WTC11 (cell line): ENCODE measurements at regions not wholly inside any gene's neighbourhood (a gene's known extent, or its start where the extent isn't known, plus 50 kb on each side); places are given as distances from the start of the nearest gene placed in this dataset.

Experiments used
- ATAC-seq: fragments of 200-7000 bp; cut with Tn5 transposase; 2 replicates; pipeline ENCODE4 v1.10.0; 2021; ENCODE audit warnings: mild to moderate bottlenecking, moderate library complexity
- CTCF ChIA-PET: fragments of 300-600 bp; sonication (Branson Sonifier 250); formaldehyde crosslinking; loops from one replicate; lab custom pipeline; 2021; ENCODE audit warnings: antibody characterized with exemption; lab: Charles Lee
- POLR2A ChIA-PET: fragments of 350-600 bp; sonication (Branson Sonifier 250); formaldehyde crosslinking; loops from one replicate; lab custom pipeline; 2021; ENCODE audit warnings: antibody characterized with exemption; lab: Charles Lee
- DNase-seq: peaks from one replicate; pipeline ENCODE4 v3.0.0; 2021; ENCODE audit warnings: low spot score
- H3K27ac Mint-ChIP-seq: 2 replicates; pipeline ENCODE4 v1.8.0; 2021; ENCODE audit warnings: mixed read lengths
- H3K27me3 Mint-ChIP-seq: 2 replicates; pipeline ENCODE4 v1.8.0; 2021; ENCODE audit warnings: low read depth, mild to moderate bottlenecking, moderate library complexity, mixed read lengths
- H3K36me3 Mint-ChIP-seq: 2 replicates; pipeline ENCODE4 v1.8.0; 2021; ENCODE audit warnings: mixed read lengths
- H3K4me1 Mint-ChIP-seq: 2 replicates; pipeline ENCODE4 v1.8.0; 2022; ENCODE audit warnings: mixed read lengths
- H3K4me3 Mint-ChIP-seq: 2 replicates; pipeline ENCODE4 v1.8.0; 2021; ENCODE audit warnings: mild to moderate bottlenecking, moderate library complexity, mixed read lengths
- H3K9me3 Mint-ChIP-seq: 2 replicates; pipeline ENCODE4 v1.8.0; 2021; ENCODE audit warnings: mixed read lengths
- EMX1 ChIP-seq: fragments of 250-450 bp; sonication (Bioruptor Pico); IDR thresholded peaks from 2 replicates; pipeline ENCODE4 v1.8.0; 2021; ENCODE audit warnings: mild to moderate bottlenecking
- GTF2I ChIP-seq: fragments of 250-450 bp; sonication (Bioruptor Pico); conservative IDR thresholded peaks from 2 replicates; pipeline ENCODE4 v1.4.0; 2021; ENCODE audit warnings: mild to moderate bottlenecking
- MYBL2 ChIP-seq: sonication (generic); formaldehyde crosslinking; IDR thresholded peaks from 2 replicates; pipeline ENCODE4 v1.8.1; 2023; ENCODE audit warnings: mild to moderate bottlenecking, moderate library complexity, missing genetic modification reagents
- NR3C1 ChIP-seq: sonication (generic); formaldehyde crosslinking; conservative IDR thresholded peaks from 2 replicates; pipeline ENCODE4 v1.8.1; 2023; ENCODE audit warnings: low read depth, mild to moderate bottlenecking, missing genetic modification reagents
- RELA ChIP-seq: sonication (generic); formaldehyde crosslinking; IDR thresholded peaks from 2 replicates; pipeline ENCODE4 v1.8.1; 2022; ENCODE audit warnings: missing genetic modification reagents, mild to moderate bottlenecking, borderline replicate concordance
- RORB ChIP-seq: fragments of 250-450 bp; sonication (Bioruptor Pico); IDR thresholded peaks from 2 replicates; pipeline ENCODE4 v1.9.0; 2021; ENCODE audit warnings: mild to moderate bottlenecking
- TEAD4 ChIP-seq: sonication (generic); formaldehyde crosslinking; IDR thresholded peaks from 2 replicates; pipeline ENCODE4 v1.8.0; 2022; ENCODE audit warnings: mild to moderate bottlenecking, missing genetic modification reagents
- ZBTB21 ChIP-seq: sonication (generic); formaldehyde crosslinking; IDR thresholded peaks from 2 replicates; pipeline ENCODE4 v1.8.1; 2023; ENCODE audit warnings: mild to moderate bottlenecking, missing genetic modification reagents, borderline replicate concordance
- ZNF263 ChIP-seq: sonication (generic); formaldehyde crosslinking; IDR thresholded peaks from 2 replicates; pipeline ENCODE4 v1.8.1; 2022; ENCODE audit warnings: low read depth, mild to moderate bottlenecking, moderate library complexity, missing genetic modification reagents
- ZNF396 ChIP-seq: fragments of 250-450 bp; sonication (Bioruptor Pico); IDR thresholded peaks from 2 replicates; pipeline ENCODE4 v1.8.0; 2021; ENCODE audit warnings: mild to moderate bottlenecking, moderate library complexity, borderline replicate concordance
- ZNF512 ChIP-seq: sonication (generic); formaldehyde crosslinking; IDR thresholded peaks from 2 replicates; pipeline ENCODE4 v1.8.1; 2022; ENCODE audit warnings: missing genetic modification reagents, borderline replicate concordance
- ZNF671 ChIP-seq: fragments of 250-450 bp; sonication (Bioruptor Pico); IDR thresholded peaks from 2 replicates; pipeline ENCODE4 v1.8.0; 2021; ENCODE audit warnings: mild to moderate bottlenecking
- TF ChIP-seq, protein P1 (sequence below): sonication (generic); formaldehyde crosslinking; IDR thresholded peaks from 2 replicates; pipeline ENCODE4 v1.8.1; 2023; ENCODE audit warnings: mild to moderate bottlenecking, missing genetic modification reagents
- TF ChIP-seq, protein P2 (sequence below): fragments of 200-600 bp; IDR thresholded peaks from 2 replicates; pipeline ENCODE4 v1.8.0; 2022; ENCODE audit warnings: antibody characterized with exemption
- TF ChIP-seq, protein P3 (sequence below): fragments of 250-450 bp; sonication (Bioruptor Pico); IDR thresholded peaks from 2 replicates; pipeline ENCODE4 v1.9.0; 2021; ENCODE audit warnings: mild to moderate bottlenecking
- TF ChIP-seq, protein P4 (sequence below): fragments of 250-450 bp; sonication (Bioruptor Pico); IDR thresholded peaks from 2 replicates; pipeline ENCODE4 v1.8.0; 2021; ENCODE audit warnings: mild to moderate bottlenecking
- TF ChIP-seq, protein P5 (sequence below): fragments of 250-450 bp; sonication (Bioruptor Pico); IDR thresholded peaks from 2 replicates; pipeline ENCODE4 v2.1.2; 2022; ENCODE audit warnings: mild to moderate bottlenecking, moderate library complexity
- TF ChIP-seq, protein P6 (sequence below): sonication (generic); formaldehyde crosslinking; IDR thresholded peaks from 2 replicates; pipeline ENCODE4 v1.8.1; 2023; ENCODE audit warnings: mild to moderate bottlenecking, missing genetic modification reagents
- TF ChIP-seq, protein P7 (sequence below): sonication (generic); formaldehyde crosslinking; IDR thresholded peaks from 2 replicates; pipeline ENCODE4 v1.8.1; 2023; ENCODE audit warnings: mild to moderate bottlenecking, moderate library complexity, missing genetic modification reagents

DNA sequence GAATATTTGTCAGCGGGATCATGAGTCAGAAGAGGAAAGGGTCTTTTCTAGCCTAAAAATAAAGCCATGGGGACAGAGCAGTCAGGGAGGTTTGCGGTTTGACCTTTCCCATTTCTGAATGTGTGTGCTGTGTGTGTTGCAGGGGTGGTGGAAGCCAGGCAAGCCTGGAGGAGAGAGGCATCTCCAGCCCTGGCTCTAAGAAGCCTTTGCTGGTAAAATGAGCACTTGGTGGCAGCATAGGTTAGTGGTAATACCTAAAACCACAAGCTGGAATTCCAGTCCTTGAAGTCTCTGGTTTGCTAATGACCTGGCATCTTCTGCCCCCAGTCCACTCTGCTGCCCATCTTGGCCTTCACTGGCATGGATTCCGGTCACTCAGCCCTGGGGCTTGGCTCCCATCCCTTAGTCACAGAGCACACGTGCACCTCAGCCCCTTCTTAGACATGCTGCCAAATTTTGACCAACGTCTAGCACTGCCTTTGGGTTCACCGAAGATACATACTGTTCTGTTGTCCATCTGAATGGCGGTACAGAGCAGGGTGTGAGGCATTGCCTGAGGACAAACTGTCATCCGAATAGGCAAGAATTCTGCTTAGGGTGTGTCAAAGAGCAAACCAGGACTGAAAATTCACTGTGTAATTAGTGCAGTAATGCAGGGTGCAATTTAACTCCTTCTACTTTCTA, 52.7 kb downstream of the KCNA5 start:
- CTCF ChIA-PET = interaction anchor here (0.6 to 2.1 kb wide), 4 partner anchors 57 to 332 kb away, joined by 4 to 5 read pairs (median 4); no protein-coding TSS in a partner anchor
- no peak overlapping the region for H3K4me3 Mint-ChIP-seq
- no peaks in the 10 kb centered on the region for H3K27me3 Mint-ChIP-seq
- H3K27ac Mint-ChIP-seq = no peak overlapping the region
- ATAC-seq (peak; percentile 34), DNase-seq (no peak)
- peaks cover 4% of the 10 kb centered on the region; the same call in 1 of the 2 replicates for H3K4me1 Mint-ChIP-seq
- POLR2A ChIA-PET = no interaction called here
- TF ChIP-seq ZNF512 = no peak
- TF ChIP-seq, protein P1, sequence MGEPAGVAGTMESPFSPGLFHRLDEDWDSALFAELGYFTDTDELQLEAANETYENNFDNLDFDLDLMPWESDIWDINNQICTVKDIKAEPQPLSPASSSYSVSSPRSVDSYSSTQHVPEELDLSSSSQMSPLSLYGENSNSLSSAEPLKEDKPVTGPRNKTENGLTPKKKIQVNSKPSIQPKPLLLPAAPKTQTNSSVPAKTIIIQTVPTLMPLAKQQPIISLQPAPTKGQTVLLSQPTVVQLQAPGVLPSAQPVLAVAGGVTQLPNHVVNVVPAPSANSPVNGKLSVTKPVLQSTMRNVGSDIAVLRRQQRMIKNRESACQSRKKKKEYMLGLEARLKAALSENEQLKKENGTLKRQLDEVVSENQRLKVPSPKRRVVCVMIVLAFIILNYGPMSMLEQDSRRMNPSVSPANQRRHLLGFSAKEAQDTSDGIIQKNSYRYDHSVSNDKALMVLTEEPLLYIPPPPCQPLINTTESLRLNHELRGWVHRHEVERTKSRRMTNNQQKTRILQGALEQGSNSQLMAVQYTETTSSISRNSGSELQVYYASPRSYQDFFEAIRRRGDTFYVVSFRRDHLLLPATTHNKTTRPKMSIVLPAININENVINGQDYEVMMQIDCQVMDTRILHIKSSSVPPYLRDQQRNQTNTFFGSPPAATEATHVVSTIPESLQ = no peak
- H3K36me3 Mint-ChIP-seq = no peaks in the 10 kb centered on the region
- H3K9me3 Mint-ChIP-seq = no peaks in the 10 kb centered on the region

- Mint-ChIP-seq H3K27me3 (no peaks in the 10 kb centered on the region), H3K36me3 (no peaks in the 10 kb centered on the region), H3K27ac (no peak overlapping the region), H3K4me1 (peaks cover 4% of the 10 kb centered on the region; the same call in 1 of the 2 replicates), H3K9me3 (no peaks in the 10 kb centered on the region), H3K4me3 (no peak overlapping the region)
- ATAC-seq (no peak), DNase-seq (no peak)
- ChIA-PET CTCF (interaction anchor here (1.8 to 2.1 kb wide), 2 partner anchors 56 to 86 kb away, joined by 5 to 7 read pairs; no protein-coding TSS in a partner anchor), POLR2A (interaction anchor here (0.7 kb wide), 1 partner anchor 110 kb away, joined by 4 read pairs; no protein-coding TSS in a partner anchor)
- TF ChIP-seq ZNF396 (CRISPR knock-in tag) (no peak), NR3C1 (CRISPR knock-in tag) (no peak), MYBL2 (no peak), GTF2I (CRISPR knock-in tag) (no peak), ZNF671 (no peak)
- TF ChIP-seq, protein P2, sequence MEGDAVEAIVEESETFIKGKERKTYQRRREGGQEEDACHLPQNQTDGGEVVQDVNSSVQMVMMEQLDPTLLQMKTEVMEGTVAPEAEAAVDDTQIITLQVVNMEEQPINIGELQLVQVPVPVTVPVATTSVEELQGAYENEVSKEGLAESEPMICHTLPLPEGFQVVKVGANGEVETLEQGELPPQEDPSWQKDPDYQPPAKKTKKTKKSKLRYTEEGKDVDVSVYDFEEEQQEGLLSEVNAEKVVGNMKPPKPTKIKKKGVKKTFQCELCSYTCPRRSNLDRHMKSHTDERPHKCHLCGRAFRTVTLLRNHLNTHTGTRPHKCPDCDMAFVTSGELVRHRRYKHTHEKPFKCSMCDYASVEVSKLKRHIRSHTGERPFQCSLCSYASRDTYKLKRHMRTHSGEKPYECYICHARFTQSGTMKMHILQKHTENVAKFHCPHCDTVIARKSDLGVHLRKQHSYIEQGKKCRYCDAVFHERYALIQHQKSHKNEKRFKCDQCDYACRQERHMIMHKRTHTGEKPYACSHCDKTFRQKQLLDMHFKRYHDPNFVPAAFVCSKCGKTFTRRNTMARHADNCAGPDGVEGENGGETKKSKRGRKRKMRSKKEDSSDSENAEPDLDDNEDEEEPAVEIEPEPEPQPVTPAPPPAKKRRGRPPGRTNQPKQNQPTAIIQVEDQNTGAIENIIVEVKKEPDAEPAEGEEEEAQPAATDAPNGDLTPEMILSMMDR = no peak
Measured at GRCh38 chr12:5097786-5098185, 54.1 kb downstream of the KCNA5 start.

- Mint-ChIP-seq H3K27me3 (no peaks in the 10 kb centered on the region; the same call in 1 of the 2 replicates), H3K4me3 (no peak overlapping the region), H3K9me3 (no peaks in the 10 kb centered on the region), H3K36me3 (no peaks in the 10 kb centered on the region), H3K4me1 (peaks cover 3% of the 10 kb centered on the region; the same call in 1 of the 2 replicates), H3K27ac (no peak overlapping the region)
- POLR2A ChIA-PET = no interaction called here
- DNase-seq (no peak), ATAC-seq (no peak)
- CTCF ChIA-PET = interaction anchor here (1.8 kb wide), 1 partner anchor 55 kb away, joined by 7 read pairs; no protein-coding TSS in a partner anchor
- TF ChIP-seq EMX1 (CRISPR knock-in tag) (no peak), TEAD4 (CRISPR knock-in tag) (no peak), RELA (no peak), ZNF671 (no peak), RORB (CRISPR knock-in tag) (no peak), ZBTB21 (CRISPR knock-in tag) (no peak), ZNF263 (CRISPR knock-in tag) (no peak), ZNF396 (CRISPR knock-in tag) (no peak)
- TF ChIP-seq, protein P3, sequence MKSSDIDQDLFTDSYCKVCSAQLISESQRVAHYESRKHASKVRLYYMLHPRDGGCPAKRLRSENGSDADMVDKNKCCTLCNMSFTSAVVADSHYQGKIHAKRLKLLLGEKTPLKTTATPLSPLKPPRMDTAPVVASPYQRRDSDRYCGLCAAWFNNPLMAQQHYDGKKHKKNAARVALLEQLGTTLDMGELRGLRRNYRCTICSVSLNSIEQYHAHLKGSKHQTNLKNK (CRISPR knock-in tag) = no peak
- TF ChIP-seq, protein P4, sequence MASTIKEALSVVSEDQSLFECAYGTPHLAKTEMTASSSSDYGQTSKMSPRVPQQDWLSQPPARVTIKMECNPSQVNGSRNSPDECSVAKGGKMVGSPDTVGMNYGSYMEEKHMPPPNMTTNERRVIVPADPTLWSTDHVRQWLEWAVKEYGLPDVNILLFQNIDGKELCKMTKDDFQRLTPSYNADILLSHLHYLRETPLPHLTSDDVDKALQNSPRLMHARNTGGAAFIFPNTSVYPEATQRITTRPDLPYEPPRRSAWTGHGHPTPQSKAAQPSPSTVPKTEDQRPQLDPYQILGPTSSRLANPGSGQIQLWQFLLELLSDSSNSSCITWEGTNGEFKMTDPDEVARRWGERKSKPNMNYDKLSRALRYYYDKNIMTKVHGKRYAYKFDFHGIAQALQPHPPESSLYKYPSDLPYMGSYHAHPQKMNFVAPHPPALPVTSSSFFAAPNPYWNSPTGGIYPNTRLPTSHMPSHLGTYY (CRISPR knock-in tag) = no peak
- TF ChIP-seq, protein P5, sequence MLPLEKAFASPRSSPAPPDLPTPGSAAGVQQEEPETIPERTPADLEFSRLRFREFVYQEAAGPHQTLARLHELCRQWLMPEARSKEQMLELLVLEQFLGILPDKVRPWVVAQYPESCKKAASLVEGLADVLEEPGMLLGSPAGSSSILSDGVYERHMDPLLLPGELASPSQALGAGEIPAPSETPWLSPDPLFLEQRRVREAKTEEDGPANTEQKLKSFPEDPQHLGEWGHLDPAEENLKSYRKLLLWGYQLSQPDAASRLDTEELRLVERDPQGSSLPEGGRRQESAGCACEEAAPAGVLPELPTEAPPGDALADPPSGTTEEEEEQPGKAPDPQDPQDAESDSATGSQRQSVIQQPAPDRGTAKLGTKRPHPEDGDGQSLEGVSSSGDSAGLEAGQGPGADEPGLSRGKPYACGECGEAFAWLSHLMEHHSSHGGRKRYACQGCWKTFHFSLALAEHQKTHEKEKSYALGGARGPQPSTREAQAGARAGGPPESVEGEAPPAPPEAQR = no peak
- TF ChIP-seq, protein P6, sequence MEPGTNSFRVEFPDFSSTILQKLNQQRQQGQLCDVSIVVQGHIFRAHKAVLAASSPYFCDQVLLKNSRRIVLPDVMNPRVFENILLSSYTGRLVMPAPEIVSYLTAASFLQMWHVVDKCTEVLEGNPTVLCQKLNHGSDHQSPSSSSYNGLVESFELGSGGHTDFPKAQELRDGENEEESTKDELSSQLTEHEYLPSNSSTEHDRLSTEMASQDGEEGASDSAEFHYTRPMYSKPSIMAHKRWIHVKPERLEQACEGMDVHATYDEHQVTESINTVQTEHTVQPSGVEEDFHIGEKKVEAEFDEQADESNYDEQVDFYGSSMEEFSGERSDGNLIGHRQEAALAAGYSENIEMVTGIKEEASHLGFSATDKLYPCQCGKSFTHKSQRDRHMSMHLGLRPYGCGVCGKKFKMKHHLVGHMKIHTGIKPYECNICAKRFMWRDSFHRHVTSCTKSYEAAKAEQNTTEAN (CRISPR knock-in tag) = no peak
- TF ChIP-seq, protein P7, sequence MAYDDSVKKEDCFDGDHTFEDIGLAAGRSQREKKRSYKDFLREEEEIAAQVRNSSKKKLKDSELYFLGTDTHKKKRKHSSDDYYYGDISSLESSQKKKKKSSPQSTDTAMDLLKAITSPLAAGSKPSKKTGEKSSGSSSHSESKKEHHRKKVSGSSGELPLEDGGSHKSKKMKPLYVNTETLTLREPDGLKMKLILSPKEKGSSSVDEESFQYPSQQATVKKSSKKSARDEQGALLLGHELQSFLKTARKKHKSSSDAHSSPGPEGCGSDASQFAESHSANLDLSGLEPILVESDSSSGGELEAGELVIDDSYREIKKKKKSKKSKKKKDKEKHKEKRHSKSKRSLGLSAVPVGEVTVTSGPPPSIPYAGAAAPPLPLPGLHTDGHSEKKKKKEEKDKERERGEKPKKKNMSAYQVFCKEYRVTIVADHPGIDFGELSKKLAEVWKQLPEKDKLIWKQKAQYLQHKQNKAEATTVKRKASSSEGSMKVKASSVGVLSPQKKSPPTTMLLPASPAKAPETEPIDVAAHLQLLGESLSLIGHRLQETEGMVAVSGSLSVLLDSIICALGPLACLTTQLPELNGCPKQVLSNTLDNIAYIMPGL (CRISPR knock-in tag) = no peak
Measured at GRCh38 chr12:5099136-5099535, 55.5 kb downstream of the KCNA5 start.
